Left lung (tissue), 4 donors: ENCODE measurements at regions not wholly inside any gene's neighbourhood (a gene's known extent, or its start where the extent isn't known, plus 50 kb on each side); places are given as distances from the start of the nearest gene placed in this dataset.

Experiments used
- ATAC-seq: fragments of 200-7000 bp; cut with Tn5 transposase; one replicate; pipeline ENCODE4 v1.9.1; 2020; ENCODE audit warnings: moderate library complexity
- DNase-seq, 4 donors: peaks; one replicate each; pipeline ENCODE4 v3.0.0-alpha.2; 2013 to 2020
- H3K27ac ChIP-seq, 2 donors: fragments of 200-600 bp; sonication (generic) in 1 of 2; one replicate each; pipeline versions ENCODE4 v1.5.0 to v1.8.0; 2020 to 2021
- H3K27me3 ChIP-seq, 2 donors: fragments of 200-600 bp; sonication (generic) in 1 of 2; one replicate each; pipeline versions ENCODE4 v1.5.0 to v1.8.0; 2020 to 2021
- H3K36me3 ChIP-seq, 2 donors: fragments of 200-600 bp; sonication (generic) in 1 of 2; one replicate each; pipeline versions ENCODE4 v1.5.0 to v1.8.0; 2020 to 2021
- H3K4me1 ChIP-seq, 2 donors: fragments of 200-600 bp; one replicate each; pipeline ENCODE4 v1.8.0; 2021
- H3K4me3 ChIP-seq, 2 donors: fragments of 200-600 bp; sonication (generic) in 1 of 2; one replicate each; pipeline versions ENCODE4 v1.5.0 to v1.8.0; 2020 to 2021; ENCODE audit warnings: mild to moderate bottlenecking in 1 of 2
- H3K9me3 ChIP-seq, 2 donors: fragments of 200-600 bp; sonication (generic) in 1 of 2; one replicate each; pipeline versions ENCODE4 v1.5.0 to v1.8.0; 2020 to 2021
- intact Hi-C, 2 donors: fragments of 100-400 bp; cut with DNase I; formaldehyde crosslinking; loops; one replicate each; pipeline versions ENCODE4 v1.11.2 to v1.14.2; 2022
- TF ChIP-seq, protein P1 (sequence below), 2 donors: fragments of 200-600 bp; sonication (generic) in 1 of 2; IDR thresholded peaks; one replicate each; pipeline versions ENCODE4 v1.5.0 to v1.8.0; 2021; ENCODE audit warnings: antibody characterized with exemption in 2 of 2
- donor health status: DM: no; HTN: yes; CAD: no.
- donor health status: DM: no; HTN: no; CAD: no.

DNA sequence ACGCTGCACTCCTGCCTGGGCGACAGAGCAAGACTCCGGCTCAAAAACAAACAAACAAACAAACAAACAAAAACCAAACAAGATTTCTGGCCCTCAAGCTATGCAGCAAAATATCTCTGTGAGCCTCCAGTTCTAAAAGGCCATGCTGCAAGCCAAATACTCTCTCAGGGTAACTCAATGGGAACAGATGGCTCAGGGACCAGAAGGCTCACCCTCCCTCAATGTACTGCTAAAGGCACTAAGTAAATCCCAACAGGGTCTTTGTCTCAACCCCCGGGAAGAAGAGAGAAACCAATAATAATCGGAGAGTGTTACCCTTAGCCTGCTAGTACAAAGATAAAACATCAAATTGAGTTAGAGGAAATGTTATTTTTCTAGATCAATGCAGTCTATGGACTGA lies 119.7 kb upstream of the ZC3H12C start:
- H3K4me1 ChIP-seq: peaks cover 5 to 20% of the 10 kb centered on the region in 2 donors
- DNase-seq (no peak), ATAC-seq (no peak)
- no peaks in the 10 kb centered on the region for H3K36me3 ChIP-seq
- no peak overlapping the region for H3K4me3 ChIP-seq
- intact Hi-C loops: no loop called here
- H3K27ac ChIP-seq: no peak overlapping the region
- TF ChIP-seq, protein P1, sequence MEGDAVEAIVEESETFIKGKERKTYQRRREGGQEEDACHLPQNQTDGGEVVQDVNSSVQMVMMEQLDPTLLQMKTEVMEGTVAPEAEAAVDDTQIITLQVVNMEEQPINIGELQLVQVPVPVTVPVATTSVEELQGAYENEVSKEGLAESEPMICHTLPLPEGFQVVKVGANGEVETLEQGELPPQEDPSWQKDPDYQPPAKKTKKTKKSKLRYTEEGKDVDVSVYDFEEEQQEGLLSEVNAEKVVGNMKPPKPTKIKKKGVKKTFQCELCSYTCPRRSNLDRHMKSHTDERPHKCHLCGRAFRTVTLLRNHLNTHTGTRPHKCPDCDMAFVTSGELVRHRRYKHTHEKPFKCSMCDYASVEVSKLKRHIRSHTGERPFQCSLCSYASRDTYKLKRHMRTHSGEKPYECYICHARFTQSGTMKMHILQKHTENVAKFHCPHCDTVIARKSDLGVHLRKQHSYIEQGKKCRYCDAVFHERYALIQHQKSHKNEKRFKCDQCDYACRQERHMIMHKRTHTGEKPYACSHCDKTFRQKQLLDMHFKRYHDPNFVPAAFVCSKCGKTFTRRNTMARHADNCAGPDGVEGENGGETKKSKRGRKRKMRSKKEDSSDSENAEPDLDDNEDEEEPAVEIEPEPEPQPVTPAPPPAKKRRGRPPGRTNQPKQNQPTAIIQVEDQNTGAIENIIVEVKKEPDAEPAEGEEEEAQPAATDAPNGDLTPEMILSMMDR (IDR thresholded peaks at IDR 0.05): no peak
- no peaks in the 10 kb centered on the region for H3K27me3 ChIP-seq
- no peaks in the 10 kb centered on the region for H3K9me3 ChIP-seq

DNA sequence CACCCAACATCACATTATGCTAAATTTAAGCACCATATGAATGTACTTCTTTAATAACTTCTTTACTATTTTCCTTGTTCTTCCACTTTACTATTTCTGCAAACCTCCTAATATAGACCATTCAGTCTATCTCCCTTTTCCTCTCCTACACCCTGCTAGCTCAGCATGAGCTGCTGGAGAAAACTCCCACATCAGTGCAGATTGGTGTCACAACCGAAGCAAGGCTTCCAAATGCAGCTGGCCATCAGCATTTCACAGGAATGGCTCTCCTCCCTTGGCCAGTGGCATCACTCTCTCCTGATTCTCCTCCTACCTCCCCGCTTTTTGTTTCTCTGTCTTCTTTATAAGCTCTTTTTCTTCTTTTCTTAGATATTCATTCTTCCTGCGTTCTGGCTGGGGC lies 118.7 kb upstream of the ZC3H12C start:
- Histone ChIP-seq H3K9me3 (no peaks in the 10 kb centered on the region), H3K4me1 (peaks cover 5 to 20% of the 10 kb centered on the region in 2 donors), H3K4me3 (no peak overlapping the region), H3K27ac (no peak overlapping the region), H3K27me3 (no peaks in the 10 kb centered on the region), H3K36me3 (no peaks in the 10 kb centered on the region)
- intact Hi-C loops: no loop called here
- DNase-seq (no peak), ATAC-seq (no peak)
- TF ChIP-seq, protein P1 (IDR thresholded peaks at IDR 0.05): no peak

DNA sequence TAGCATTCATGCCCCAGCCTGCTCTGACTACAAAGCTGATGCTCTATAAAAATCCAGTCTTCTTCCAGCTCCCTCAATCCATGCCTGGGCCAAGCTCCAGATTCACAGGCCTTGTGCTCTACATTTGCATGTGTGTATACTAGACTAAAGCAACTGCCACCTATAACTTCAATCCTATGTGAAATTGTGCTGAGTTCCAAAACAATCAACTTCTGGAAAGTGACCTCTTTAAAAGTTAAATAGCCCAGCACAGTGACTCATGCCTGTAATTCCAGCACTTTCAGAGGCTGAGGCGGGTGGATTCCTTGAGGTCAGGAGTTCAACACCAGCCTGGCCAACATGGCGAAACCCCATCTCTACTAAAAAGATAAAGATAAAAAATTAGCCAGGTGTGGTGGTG lies 114.3 kb upstream of the ZC3H12C start:
- no peak for DNase-seq

DNA sequence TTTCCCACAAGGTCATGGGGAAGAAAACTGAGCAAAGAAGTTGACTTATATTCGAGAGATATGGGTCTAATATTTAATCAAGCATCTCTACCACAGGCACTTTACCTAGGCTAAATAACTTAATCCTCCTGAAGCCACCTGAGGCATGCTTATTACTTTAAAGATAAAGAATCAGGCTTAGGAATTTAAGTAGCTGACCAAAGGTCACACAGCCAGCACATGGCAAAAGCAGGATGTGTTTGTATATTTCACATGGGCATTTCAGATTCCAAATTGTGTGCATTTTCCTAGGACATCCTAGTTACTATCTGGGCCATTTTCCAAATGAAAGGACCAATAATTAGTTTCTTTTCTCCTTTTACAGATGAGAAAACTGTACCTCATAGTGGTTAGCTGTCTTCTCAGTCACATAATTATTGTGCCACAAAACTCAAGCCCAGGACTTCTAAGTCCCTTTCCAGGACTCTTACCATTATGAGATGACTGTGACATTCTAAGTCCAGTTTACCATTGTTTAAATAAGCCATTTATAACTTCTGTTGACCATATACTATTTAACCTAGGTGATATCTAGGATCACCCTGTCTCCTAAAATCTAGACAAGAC lies 112.1 kb upstream of the ZC3H12C start:
- TF ChIP-seq, protein P1 (IDR thresholded peaks at IDR 0.05): no peak

More for the DNA sequence above, 114.3 kb upstream of the ZC3H12C start:
- no peak overlapping the region for H3K27ac ChIP-seq
- TF ChIP-seq, protein P1 (IDR thresholded peaks at IDR 0.05): no peak
- no peaks in the 10 kb centered on the region for H3K9me3 ChIP-seq
- no peaks in the 10 kb centered on the region for H3K27me3 ChIP-seq
- ATAC-seq: no peak
- no peaks in the 10 kb centered on the region for H3K36me3 ChIP-seq
- H3K4me1 ChIP-seq: no peaks in the 10 kb centered on the region
- intact Hi-C loops: no loop called here
- H3K4me3 ChIP-seq: no peak overlapping the region

DNA sequence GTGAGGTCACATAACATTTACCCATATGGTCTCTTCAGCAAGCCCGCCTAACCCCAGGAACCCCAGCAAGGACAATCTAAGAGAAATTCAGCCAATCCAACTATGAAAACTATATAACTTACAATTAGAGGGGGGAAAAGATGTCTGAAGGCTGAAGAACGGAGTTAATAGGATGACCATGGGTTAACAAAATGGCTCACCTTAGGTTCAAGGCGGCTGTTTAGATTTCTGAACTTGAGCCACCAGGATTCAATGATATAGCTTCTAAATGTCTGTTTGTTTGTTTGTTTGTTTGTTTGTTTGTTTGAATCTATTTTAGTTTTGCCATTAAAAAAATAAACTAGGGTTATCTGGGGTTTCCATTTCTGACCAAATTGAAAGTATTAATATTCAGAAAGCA lies 109.8 kb upstream of the ZC3H12C start:
- no peak for ATAC-seq
- intact Hi-C loops: no loop called here
- no peaks in the 10 kb centered on the region for H3K36me3 ChIP-seq
- peaks cover 0 to 7% of the 10 kb centered on the region in 2 donors for H3K4me1 ChIP-seq
- TF ChIP-seq, protein P1 (IDR thresholded peaks at IDR 0.05): no peak
- no peaks in the 10 kb centered on the region for H3K27me3 ChIP-seq
- no peak overlapping the region for H3K4me3 ChIP-seq
- no peak for DNase-seq
- no peak overlapping the region for H3K27ac ChIP-seq
- H3K9me3 ChIP-seq: no peaks in the 10 kb centered on the region

More for the DNA sequence above, 112.1 kb upstream of the ZC3H12C start:
- DNase-seq (no peak), ATAC-seq (no peak)
- intact Hi-C loops: no loop called here
- peaks cover 0 to 7% of the 10 kb centered on the region in 2 donors for H3K4me1 ChIP-seq
- H3K27ac ChIP-seq: no peak overlapping the region
- no peaks in the 10 kb centered on the region for H3K36me3 ChIP-seq
- H3K4me3 ChIP-seq: no peak overlapping the region
- H3K9me3 ChIP-seq: no peaks in the 10 kb centered on the region
- no peaks in the 10 kb centered on the region for H3K27me3 ChIP-seq
